GM12878 (cell line): ENCODE measurements at regions not wholly inside any gene's neighbourhood (a gene's known extent, or its start where the extent isn't known, plus 50 kb on each side); places are given as distances from the start of the nearest gene placed in this dataset.

ENCODE experiments used
- EGR1 ChIP-seq, 2 experiments: IDR thresholded peaks; 1 replicate in 1 of 2; 2 replicates in 1 of 2; pipeline ENCODE4 v1.6.1; 2011 to 2012; ENCODE audit warnings: low read depth in 2 of 2, low read length in 2 of 2, borderline replicate concordance in 1 of 2, mild to moderate bottlenecking in 1 of 2, moderate library complexity in 1 of 2
- EZH2 ChIP-seq: IDR thresholded peaks from 2 replicates; pipeline ENCODE4 v1.6.1; 2012; ENCODE audit warnings: low read depth, mild to moderate bottlenecking, control low read depth, inconsistent platforms, low read length, borderline replicate concordance; ENCODE audit not compliant: control insufficient read depth
- POLR2A ChIP-seq: IDR thresholded peaks from 2 replicates; pipeline ENCODE4 v1.6.1; 2011; ENCODE audit warnings: low read depth, mild to moderate bottlenecking, low read length
- TBL1XR1 ChIP-seq: IDR thresholded peaks from 2 replicates; pipeline ENCODE4 v1.6.1; 2012; ENCODE audit warnings: low read depth, low read length, improper control_type of control experiment
- YBX1 ChIP-seq: fragments of 450-650 bp; IDR thresholded peaks from 2 replicates; pipeline ENCODE4 v1.6.1; 2016; ENCODE audit warnings: antibody characterized with exemption

GRCh38 chr20:7637184-7637583 is 303.1 kb downstream of the HAO1 start:
- TF ChIP-seq EZH2 (no peak), POLR2A (no peak), TBL1XR1 (no peak), EGR1 (IDR thresholded peaks at IDR 0.05; ENCODE audit: borderline replicate concordance in 1 of 2, low read depth in 2 of 2, low read length in 2 of 2) (no peak), YBX1 (no peak)
